CD1c-positive myeloid dendritic cell (primary cell): ENCODE measurements at regions not wholly inside any gene's neighbourhood (a gene's known extent, or its start where the extent isn't known, plus 50 kb on each side); places are given as distances from the start of the nearest gene placed in this dataset.

ENCODE experiments used
- DNase-seq: peaks from one replicate; pipeline ENCODE4 v3.0.0-alpha.2; 2016; ENCODE audit errors: extremely low spot score

GRCh38 chr11:46183819-46184218 lies 62.6 kb upstream of the PHF21A start:
- no peak for DNase-seq

GRCh38 chr11:46181843-46182424 lies 60.7 kb upstream of the PHF21A start:
- no peak for DNase-seq

- no peak for DNase-seq
Measured at GRCh38 chr11:46181387-46181786, 60.1 kb upstream of the PHF21A start.

- DNase-seq = no peak
Measured at GRCh38 chr11:46180736-46181135, 59.5 kb upstream of the PHF21A start.

GRCh38 chr11:46178513-46178912 lies 57.3 kb upstream of the PHF21A start:
- DNase-seq = no peak

GRCh38 chr11:46176421-46176820 lies 55.2 kb upstream of the PHF21A start:
- DNase-seq = no peak

- no peak for DNase-seq
Measured at GRCh38 chr11:46175401-46176002, 54.2 kb upstream of the PHF21A start.

- DNase-seq = peak; percentile 60
Measured at GRCh38 chr11:46171693-46172092, 50.4 kb upstream of the PHF21A start.
